Activated CD8-positive, alpha-beta memory T cell treated with anti-CD3 and anti-CD28 coated beads for 24 hours (primary cell): ENCODE measurements at regions not wholly inside any gene's neighbourhood (a gene's known extent, or its start where the extent isn't known, plus 50 kb on each side); places are given as distances from the start of the nearest gene placed in this dataset.

Experiments
- DNase-seq: peaks from one replicate; pipeline ENCODE4 v3.0.0-alpha.2; 2020

GRCh38 chr20:61043681-61044080 is 208.4 kb upstream of the CDH4 start:
- DNase-seq = no peak

GRCh38 chr20:61044499-61044898 is 207.6 kb upstream of the CDH4 start:
- no peak for DNase-seq

- DNase-seq = no peak
Measured at GRCh38 chr20:61045091-61045490, 207.0 kb upstream of the CDH4 start.

GRCh38 chr20:61045876-61046585 is 206.0 kb upstream of the CDH4 start:
- DNase-seq = no peak

GRCh38 chr20:61046721-61047351 is 205.2 kb upstream of the CDH4 start:
- DNase-seq = no peak

GRCh38 chr20:61047515-61047914 is 204.5 kb upstream of the CDH4 start:
- no peak for DNase-seq

- no peak for DNase-seq
Measured at GRCh38 chr20:61048302-61048701, 203.8 kb upstream of the CDH4 start.

GRCh38 chr20:61049684-61050083 is 202.4 kb upstream of the CDH4 start:
- DNase-seq = no peak

- no peak for DNase-seq
Measured at GRCh38 chr20:61050336-61050890, 201.6 kb upstream of the CDH4 start.

- DNase-seq = no peak
Measured at GRCh38 chr20:61052195-61052750, 199.8 kb upstream of the CDH4 start.

GRCh38 chr20:61052776-61053442 is 199.2 kb upstream of the CDH4 start:
- no peak for DNase-seq

- no peak for DNase-seq
Measured at GRCh38 chr20:61053487-61053886, 198.6 kb upstream of the CDH4 start.

GRCh38 chr20:61053889-61054288 is 198.2 kb upstream of the CDH4 start:
- no peak for DNase-seq

- DNase-seq = no peak
Measured at GRCh38 chr20:61054411-61054810, 197.7 kb upstream of the CDH4 start.

- no peak for DNase-seq
Measured at GRCh38 chr20:61055180-61056010, 196.7 kb upstream of the CDH4 start.

- DNase-seq = no peak
Measured at GRCh38 chr20:61056116-61056515, 195.9 kb upstream of the CDH4 start.

GRCh38 chr20:61056627-61057442 is 195.2 kb upstream of the CDH4 start:
- DNase-seq = no peak

- no peak for DNase-seq
Measured at GRCh38 chr20:61057443-61058121, 194.5 kb upstream of the CDH4 start.

GRCh38 chr20:61061981-61062380 is 190.1 kb upstream of the CDH4 start:
- no peak for DNase-seq

- DNase-seq = no peak
Measured at GRCh38 chr20:61065853-61066252, 186.2 kb upstream of the CDH4 start.

GRCh38 chr20:61066526-61066925 is 185.5 kb upstream of the CDH4 start:
- DNase-seq = no peak
